ENCODE measurements at regions not wholly inside any gene's neighbourhood (a gene's known extent, or its start where the extent isn't known, plus 50 kb on each side); places are given as distances from the start of the nearest gene placed in this dataset.

- Histone ChIP-seq H3K36me3 (ENCODE audit: insufficient read depth, low read length) (no peaks in the 10 kb centered on the region), H4K20me1 (ENCODE audit: insufficient read depth, low read length) (no peaks in the 10 kb centered on the region), H3K9me3 (ENCODE audit: low read depth, low read length) (no peaks in the 10 kb centered on the region), H3K27ac (ENCODE audit: low read depth, low read length) (peak overlapping the region; percentile 95), H2AFZ (ENCODE audit: low read length) (no peak overlapping the region), H3K79me2 (ENCODE audit: insufficient read depth, low read length) (no peaks in the 10 kb centered on the region), H3K4me1 (ENCODE audit: insufficient read depth, low read length) (peaks cover 60% of the 10 kb centered on the region), H3K4me2 (ENCODE audit: insufficient read depth, low read length) (peak overlapping the region; percentile 47), H3K27me3 (ENCODE audit: insufficient read depth, low read length) (no peaks in the 10 kb centered on the region), H3K4me3 (ENCODE audit: insufficient read depth, low read length) (no peak overlapping the region)
- TF ChIP-seq CTCF (IDR thresholded peaks at IDR 0.05; ENCODE audit: extremely low read depth, low read depth, low read length): no peak
- DNase-seq (ENCODE audit: insufficient read length, low spot score, missing footprints): peak; percentile 81
Observed at GRCh38 chr6:142013287-142013686, 119.4 kb upstream of the GJE1 start.

- no peaks in the 10 kb centered on the region for H4K20me1 ChIP-seq (ENCODE audit: insufficient read depth, low read length)
- H3K79me2 ChIP-seq (ENCODE audit: insufficient read depth, low read length): no peaks in the 10 kb centered on the region
- no peak overlapping the region for H3K4me2 ChIP-seq (ENCODE audit: insufficient read depth, low read length)
- peaks cover 60% of the 10 kb centered on the region for H3K4me1 ChIP-seq (ENCODE audit: insufficient read depth, low read length)
- no peaks in the 10 kb centered on the region for H3K27me3 ChIP-seq (ENCODE audit: insufficient read depth, low read length)
- no peak overlapping the region for H2AFZ ChIP-seq (ENCODE audit: low read length)
- H3K4me3 ChIP-seq (ENCODE audit: insufficient read depth, low read length): no peak overlapping the region
- peak overlapping the region; percentile 62 for H3K27ac ChIP-seq (ENCODE audit: low read depth, low read length)
- no peaks in the 10 kb centered on the region for H3K36me3 ChIP-seq (ENCODE audit: insufficient read depth, low read length)
- H3K9me3 ChIP-seq (ENCODE audit: low read depth, low read length): no peaks in the 10 kb centered on the region
- TF ChIP-seq CTCF (IDR thresholded peaks at IDR 0.05; ENCODE audit: extremely low read depth, low read depth, low read length): no peak
- no peak for DNase-seq (ENCODE audit: insufficient read length, low spot score, missing footprints)
Observed at GRCh38 chr6:142011775-142012174, 121.0 kb upstream of the GJE1 start.

DNA sequence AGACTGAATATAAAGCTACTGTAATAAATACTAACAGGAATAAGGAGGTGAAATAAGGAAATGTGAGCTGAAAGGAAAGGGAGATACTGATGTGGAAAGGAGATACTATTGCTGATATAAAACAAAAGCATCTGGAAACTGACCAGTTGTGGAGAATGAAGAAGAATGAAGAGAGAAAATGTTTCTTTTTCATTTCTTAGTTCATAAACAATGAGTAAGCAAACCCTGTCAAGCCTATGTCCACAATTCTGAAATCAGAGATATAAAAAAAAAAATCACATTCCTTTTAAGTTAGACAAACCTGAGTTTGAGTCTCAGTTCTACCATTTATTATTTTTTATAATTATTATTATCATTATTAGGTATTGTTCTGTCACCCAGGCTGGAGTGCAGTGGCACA is 121.6 kb upstream of the GJE1 start:
- Histone ChIP-seq H3K4me2 (ENCODE audit: insufficient read depth, low read length) (peak overlapping the region; percentile 47), H3K4me3 (ENCODE audit: insufficient read depth, low read length) (no peak overlapping the region), H3K36me3 (ENCODE audit: insufficient read depth, low read length) (no peaks in the 10 kb centered on the region), H3K9me3 (ENCODE audit: low read depth, low read length) (no peaks in the 10 kb centered on the region), H3K4me1 (ENCODE audit: insufficient read depth, low read length) (peaks cover 60% of the 10 kb centered on the region), H2AFZ (ENCODE audit: low read length) (no peak overlapping the region), H4K20me1 (ENCODE audit: insufficient read depth, low read length) (no peaks in the 10 kb centered on the region), H3K27ac (ENCODE audit: low read depth, low read length) (peak overlapping the region; percentile 62), H3K27me3 (ENCODE audit: insufficient read depth, low read length) (no peaks in the 10 kb centered on the region), H3K79me2 (ENCODE audit: insufficient read depth, low read length) (no peaks in the 10 kb centered on the region)
- no peak for TF ChIP-seq CTCF (IDR thresholded peaks at IDR 0.05; ENCODE audit: extremely low read depth, low read depth, low read length)
- no peak for DNase-seq (ENCODE audit: insufficient read length, low spot score, missing footprints)

DNA sequence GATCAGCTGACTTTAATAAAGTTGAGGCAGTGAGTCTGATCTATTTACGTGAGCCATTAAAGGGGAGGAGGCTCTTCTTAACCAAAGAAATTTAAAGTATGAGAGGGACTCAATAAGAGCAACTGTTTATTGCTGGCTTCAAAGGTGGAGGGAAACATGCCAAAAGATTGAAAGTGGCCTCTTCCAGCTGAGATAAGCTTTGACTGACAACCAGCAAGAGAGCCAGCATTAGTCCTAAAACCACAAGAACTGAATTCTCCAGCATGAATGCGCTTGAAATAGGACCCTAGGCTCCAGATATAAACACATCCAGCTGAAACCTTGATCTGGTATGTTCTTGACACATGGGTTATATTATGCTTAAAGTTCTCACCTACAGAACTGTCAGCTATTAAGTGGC is 123.1 kb upstream of the GJE1 start:
- no peak for DNase-seq (ENCODE audit: insufficient read length, low spot score, missing footprints)
- Histone ChIP-seq H3K9me3 (ENCODE audit: low read depth, low read length) (no peaks in the 10 kb centered on the region), H3K4me1 (ENCODE audit: insufficient read depth, low read length) (peaks cover 50% of the 10 kb centered on the region), H3K4me3 (ENCODE audit: insufficient read depth, low read length) (no peak overlapping the region), H3K27me3 (ENCODE audit: insufficient read depth, low read length) (no peaks in the 10 kb centered on the region), H3K36me3 (ENCODE audit: insufficient read depth, low read length) (no peaks in the 10 kb centered on the region), H3K79me2 (ENCODE audit: insufficient read depth, low read length) (no peaks in the 10 kb centered on the region), H3K27ac (ENCODE audit: low read depth, low read length) (peak overlapping the region; percentile 40), H4K20me1 (ENCODE audit: insufficient read depth, low read length) (no peaks in the 10 kb centered on the region), H3K4me2 (ENCODE audit: insufficient read depth, low read length) (peak overlapping the region; percentile 5), H2AFZ (ENCODE audit: low read length) (peak overlapping the region; percentile 13)
- TF ChIP-seq CTCF (IDR thresholded peaks at IDR 0.05; ENCODE audit: extremely low read depth, low read depth, low read length): no peak
